Eye (tissue), 1 donor: ENCODE measurements at regions not wholly inside any gene's neighbourhood (a gene's known extent, or its start where the extent isn't known, plus 50 kb on each side); places are given as distances from the start of the nearest gene placed in this dataset.
"Not testable (repeated sequence)": the region's sequence is repeated elsewhere in the genome, so short reads cannot be mapped to it uniquely, and the experiment has no call there.

Experiments used
- DNase-seq: peaks from one replicate; pipeline ENCODE4 v3.0.0-alpha.2; 2015

DNA sequence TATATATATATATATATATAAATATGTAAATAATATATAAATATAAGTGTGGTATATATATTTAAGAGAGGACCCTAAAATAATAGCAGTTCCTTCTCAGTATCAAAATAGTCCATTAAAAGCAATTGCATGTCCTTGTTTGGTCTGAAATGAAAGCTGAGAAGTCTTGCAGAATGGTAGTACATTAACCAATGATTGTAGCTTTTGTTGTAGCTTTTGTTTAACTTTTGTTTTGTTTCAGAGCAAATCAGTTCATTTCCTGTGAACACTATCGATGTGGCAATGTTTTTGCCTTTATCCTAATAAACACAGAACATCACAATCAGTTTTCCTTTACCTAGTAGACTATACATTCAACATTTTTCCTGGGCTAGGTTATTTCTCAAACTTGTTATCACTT, 1256.2 kb upstream of the SPRY2 start:
- DNase-seq: no peak

DNA sequence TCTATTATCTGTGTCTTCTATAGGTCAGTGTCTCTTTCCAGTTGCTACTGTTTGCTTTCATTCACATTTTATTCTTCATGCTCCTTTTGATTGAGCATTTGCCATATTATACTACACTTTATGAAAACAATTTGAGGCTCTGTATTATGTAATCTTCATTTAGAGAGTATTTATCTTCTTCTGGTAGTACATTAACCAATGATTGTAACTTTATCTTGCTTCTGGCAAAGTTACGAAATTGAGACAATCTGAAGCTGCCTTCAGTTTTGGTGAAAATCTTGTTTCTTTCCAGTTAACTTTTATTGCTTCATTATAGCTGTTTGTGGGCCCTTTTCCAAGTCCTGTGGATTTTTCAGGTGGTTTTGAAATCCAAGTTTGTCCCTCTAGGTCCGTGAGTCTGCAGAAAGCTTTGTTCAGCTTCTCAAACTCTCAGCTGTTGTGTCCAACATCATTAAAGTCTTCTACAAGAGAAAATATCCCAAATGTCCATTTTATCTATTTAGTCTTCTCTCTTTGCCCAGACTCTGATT, 1255.4 kb upstream of the SPRY2 start:
- DNase-seq: no peak

DNA sequence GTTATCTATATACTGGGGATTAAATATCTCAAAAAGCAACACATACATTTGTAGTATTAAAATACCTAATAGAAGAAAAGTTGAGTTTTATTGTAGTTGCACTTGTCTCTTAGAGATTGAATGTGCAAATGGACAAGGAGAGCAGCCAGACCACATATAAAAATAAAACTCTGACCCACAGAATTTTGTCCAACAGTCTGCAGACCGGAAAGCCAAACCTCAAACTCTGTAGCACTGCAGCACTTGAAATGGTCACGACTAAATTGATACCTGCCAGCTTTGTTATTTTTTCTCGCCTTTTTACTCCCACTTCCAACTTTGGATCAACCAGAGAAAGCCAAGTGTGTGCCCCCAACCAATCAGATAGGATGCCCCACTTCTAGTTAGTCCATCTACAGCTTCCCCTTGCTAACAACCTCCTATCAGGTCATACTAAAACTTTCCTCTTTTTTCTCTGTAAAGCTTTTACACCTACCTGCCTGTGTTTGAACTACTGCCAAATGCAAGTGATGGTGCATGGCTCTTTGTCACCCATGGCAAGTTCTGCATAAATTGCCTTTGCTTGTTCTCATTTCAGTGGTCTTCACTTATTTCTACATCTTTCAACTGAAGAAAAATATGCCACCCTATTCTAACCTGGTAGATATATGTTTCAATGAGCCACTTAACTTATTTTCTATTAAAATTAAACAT, 1250.7 kb upstream of the SPRY2 start:
- DNase-seq: no peak

DNA sequence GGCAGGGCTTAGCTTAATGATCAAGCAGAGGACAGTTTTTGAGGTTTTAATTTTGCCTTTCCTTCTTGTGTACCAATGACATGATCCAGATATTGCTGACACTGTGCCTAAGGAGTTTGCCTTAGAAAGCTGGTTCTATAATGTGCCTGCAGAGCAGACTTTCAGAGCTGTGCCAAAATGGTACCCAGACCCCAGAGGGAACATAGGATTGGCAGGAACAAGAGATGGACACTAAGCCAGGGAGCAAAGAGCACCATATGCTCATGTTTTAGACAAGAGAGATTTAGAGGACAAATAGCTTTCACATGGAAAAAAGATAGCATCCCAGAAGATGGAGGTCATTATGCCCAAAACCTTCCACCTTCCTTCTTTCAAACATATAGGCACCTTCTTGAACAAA, 1241.5 kb upstream of the SPRY2 start:
- DNase-seq: no peak

DNA sequence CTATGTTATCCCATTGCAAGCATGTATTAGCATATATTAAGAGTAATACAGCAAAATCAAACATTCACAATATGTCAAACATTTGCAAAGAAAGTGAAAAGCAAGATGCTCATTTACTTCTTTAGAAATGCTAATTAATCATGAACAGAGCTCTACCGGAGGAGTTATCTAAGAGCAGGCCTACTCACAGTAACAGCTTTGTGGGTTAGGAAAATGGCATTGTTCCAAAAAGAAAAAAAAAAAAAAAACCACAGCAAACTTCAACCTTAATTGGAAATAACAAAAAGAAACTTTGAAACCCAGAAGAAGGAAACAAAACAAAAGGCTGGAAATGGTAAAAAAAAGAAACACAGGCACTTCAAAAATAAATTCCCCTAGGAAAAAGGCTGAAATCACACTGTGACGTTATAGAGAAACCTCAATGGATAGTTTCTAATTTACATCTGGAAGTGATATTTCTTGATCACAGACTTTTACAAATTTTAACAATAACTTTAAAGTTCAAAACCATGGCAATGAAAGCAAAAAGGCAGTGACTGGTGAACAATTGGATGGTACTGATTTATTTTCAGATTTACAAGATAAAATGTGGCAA, 1236.8 kb upstream of the SPRY2 start:
- DNase-seq: peak; percentile 30

DNA sequence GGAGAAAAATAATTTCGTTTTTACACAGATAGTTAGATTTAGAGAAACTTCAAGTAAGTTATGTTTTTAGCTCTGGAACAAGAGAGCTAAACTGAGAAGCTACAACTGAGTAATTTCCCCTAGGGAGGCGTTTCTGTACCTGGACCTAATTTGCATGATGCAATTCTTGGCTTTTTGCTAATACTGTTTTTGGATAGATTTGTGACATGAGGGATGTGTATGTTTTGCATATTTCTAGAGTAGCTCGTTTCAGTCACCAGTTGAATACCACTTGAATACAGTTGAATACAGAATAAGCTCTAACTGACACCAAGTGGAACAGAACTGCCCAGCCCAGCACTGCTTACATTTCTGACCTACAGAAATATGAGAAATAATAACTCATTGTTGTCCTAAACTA, 1227.9 kb upstream of the SPRY2 start:
- no peak for DNase-seq

DNA sequence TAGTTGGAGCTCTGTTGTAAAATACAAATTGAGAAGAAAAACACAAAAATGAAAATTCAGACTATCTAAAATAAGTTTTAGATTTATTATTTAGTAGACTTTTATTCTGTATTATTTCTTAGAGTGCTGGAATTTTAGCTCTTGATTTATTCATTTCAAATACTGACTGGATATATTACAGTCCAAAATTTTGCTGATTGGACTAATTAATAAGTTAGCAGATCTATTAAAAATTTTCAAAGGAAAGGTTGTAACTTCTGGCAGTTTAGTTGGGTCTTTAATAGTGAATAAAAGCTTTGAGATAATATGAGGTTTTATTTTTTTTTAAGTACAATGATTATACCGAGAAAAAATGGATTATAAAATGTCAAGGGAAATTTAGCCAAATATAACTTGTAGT, 1224.9 kb upstream of the SPRY2 start:
- DNase-seq: no peak

DNA sequence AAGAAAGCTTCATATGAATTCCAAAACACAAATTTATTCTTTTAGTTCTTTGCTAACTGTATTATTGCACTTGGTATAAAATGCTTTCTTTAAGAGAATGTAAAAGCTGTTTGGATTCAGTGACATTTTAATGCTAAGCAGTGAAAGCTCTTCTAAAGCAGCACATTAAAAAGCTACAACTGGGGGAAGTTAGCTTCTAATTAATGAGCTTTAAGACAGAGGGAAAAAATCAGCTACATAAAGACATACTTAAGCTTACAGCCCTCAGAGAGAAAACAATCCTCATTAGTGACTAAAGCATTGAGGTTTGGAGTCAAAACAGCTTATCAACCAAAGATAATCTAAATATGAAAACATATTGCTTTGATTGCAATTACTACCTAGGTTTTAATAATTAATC, 1222.2 kb upstream of the SPRY2 start:
- DNase-seq: no peak

DNA sequence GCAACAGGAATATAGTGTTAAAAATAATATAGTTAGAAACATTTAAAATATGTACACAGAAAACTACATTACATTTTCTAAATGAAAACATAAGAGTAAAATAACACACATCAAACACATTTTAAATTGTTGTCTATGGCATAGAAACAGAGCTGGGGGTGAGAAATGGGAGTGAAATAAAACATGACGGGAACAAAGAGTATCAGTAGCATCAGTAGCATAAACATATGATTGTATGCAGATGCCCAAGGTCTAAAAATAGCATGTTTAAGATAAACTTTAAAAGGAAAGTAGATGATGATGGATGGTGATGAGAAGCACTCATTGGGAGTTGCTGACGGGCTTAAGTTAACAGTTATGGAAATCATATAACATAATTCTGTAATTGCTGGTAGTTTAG, 1221.7 kb upstream of the SPRY2 start:
- DNase-seq: no peak

DNA sequence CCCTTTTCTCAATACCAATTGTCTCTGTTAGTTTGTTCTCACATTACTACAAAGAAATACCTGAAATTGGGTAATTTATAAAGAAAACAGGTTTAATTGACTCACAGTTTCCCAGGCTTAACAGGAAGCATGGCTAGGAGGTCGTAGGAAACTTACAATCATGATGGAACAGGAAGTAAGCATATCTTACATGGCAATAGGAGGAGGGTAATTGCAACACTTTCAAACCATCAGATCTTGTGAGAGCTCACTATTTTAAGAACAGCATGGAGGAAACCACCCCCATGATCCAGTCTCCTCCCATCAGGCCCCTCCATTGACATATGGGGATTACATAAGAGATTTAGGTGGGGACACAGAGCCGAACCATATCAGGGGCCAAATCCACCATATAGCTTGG, 1210.1 kb upstream of the SPRY2 start:
- no peak for DNase-seq

DNA sequence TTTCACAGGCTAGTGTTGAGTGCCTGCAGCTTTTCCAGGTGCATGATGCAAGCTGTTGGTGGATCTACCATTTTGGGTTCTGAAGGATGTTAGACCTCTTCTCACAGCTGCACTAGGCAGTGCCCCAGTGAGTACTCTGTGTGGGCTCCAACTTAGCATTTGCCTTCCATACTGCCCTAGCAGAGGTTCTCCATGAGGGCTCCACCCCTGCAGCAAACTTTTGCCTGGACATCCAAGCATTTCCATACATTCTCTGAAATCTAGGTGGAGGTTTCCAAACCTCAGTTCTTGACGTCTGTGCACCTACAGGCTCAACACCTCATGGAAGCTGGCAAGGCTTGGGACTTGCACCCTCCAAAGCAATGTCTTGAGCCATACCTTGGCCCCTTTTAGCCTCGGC, 1205.4 kb upstream of the SPRY2 start:
- DNase-seq: not testable (repeated sequence)

DNA sequence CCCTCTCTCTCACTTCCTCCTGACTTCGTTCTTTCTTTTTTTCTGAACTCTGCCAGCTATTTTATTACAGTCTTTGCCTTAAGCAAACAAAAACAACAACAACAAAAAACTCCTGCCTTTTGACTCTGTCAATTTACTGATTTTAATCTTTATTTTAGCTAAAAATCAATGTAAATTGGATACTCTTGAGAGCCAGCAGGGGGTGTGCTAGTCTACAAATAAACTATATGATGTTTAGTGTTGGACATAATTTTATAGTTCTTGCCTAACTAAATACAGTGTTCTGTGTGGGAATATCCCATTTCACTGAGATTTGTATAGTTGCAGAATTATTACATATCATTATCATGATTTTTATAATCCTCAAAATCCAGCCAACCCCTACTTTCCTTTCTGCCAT, 1199.9 kb upstream of the SPRY2 start:
- no peak for DNase-seq

DNA sequence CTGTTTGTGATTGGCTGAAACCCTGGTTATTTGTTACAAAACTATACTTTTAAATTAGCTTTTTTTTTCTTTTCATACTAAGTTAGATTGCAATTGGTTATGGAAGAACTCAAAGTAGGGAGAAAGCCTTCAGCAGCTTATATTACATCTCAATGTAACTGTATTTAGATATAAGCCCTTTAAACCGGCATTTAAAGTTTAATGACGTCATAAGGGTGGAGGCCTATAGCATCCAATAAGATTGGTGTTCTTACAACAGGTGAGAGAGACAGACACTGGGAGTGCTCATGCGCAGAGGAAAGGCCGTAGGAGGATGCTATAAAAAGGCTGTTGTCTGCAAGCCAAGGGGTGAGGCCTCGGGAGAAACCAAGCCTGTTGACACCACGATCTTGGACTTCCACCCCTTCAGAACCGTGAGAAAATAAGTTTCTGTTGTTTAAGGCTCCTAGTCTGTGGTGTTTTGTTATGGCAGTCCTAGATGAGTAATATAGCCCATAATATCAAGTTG, 1198.8 kb upstream of the SPRY2 start:
- DNase-seq: no peak

DNA sequence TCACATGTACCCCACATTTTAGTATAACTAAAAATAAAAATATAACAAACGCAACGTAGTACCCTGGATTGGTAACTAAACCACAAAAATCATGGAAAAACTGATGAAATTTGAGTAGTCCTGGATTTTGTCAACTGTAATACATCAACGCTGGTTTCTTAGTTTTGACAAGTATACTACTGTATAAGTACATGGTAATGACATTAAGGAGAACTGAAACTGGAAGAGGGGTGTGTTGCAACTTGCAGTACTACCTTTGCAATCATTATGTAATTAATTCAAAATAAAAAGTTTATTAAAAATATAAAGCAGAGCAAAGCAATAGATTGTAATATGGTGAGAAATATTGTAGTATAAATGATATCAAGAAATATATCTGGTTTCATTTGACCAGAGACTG, 1158.0 kb upstream of the SPRY2 start:
- DNase-seq: no peak

DNA sequence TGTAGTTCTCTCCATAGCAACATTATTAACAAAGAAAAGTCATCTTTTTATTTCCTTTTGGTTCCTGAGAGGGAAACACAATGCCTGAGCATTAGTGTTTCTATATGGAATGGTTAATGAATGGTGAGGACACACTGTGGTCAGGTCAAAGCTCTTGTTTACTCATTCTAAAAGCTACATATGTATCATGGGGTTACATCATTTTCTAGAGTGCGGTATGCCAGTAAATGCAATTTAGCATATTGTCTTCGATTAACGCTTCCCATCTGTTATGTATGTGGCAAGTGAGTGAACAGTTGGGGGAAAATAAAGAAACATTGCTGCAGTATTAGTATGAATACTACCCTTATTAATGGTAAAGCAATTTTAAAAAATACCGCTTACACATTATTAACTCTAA, 1152.2 kb upstream of the SPRY2 start:
- DNase-seq: no peak

DNA sequence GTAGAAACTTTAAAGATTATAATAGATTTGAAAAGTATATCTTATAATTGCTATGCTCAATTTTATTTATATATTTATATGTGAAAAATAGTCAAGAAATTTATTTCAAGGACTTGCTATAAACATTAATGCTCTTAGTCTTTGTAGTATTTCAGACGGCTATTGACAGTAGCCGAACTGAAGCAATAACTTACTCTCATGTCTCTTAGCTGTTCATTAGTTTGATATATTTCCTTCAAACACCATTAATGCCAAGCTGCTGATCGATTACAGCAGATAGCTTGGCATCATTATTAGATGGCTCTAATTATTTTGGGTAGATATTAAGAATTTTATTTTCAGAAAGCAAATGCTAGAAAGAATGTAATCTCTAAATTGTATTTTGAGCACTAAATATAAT, 1151.5 kb upstream of the SPRY2 start:
- no peak for DNase-seq

DNA sequence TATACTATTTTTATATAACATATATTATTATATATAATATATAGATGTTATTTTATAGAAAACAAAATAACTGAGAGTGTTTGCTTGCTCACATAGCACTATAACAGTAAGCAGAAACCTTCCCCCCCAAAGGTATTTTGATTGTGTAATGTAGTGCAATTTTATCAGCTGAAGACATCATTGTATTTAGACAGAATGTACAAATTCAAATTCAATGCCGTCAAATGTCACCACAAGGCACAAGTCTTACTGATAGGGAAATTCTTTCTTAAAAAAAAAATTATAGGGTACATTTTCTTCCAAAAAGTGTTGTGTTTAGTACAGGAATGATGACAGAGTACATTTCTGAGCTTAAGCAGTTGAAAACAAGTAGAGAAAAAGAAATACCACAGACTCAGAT, 1147.1 kb upstream of the SPRY2 start:
- DNase-seq: no peak

DNA sequence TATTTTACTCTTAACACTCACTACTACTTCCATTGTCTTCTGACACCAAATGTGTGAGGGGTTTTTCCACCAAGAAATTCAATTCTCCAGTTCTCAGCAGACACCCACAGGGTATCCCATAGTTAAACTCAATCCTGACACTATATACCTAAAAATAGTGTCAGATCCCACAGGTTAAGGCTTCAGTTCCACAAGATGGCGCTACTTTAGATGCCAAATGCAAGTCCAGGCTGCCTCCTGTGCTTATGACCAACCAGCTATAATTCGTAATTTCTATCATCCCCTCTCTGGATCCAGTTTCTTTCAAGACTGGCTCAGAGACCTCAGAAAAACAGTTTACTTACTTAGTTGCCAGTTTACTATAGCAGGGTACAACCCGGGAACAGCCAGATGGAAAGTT, 1146.2 kb upstream of the SPRY2 start:
- peak; percentile 37 for DNase-seq

DNA sequence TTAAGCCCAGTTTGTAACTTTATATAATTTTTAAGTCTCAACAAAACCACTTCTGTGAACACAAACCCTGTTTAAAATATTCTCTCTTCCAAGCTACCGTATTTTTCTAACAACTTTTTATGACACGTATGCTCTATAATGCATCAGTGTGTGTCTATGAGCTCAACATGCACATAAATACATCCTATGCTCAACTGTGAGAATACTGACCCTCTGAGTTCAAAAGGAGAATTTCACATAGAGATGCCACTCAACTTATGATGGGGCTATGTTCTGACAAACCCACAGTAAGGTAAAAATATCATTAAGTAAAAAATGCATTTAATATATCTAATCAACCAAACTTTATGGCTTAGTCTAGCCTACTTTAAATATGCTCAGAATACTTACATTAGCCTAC, 1139.7 kb upstream of the SPRY2 start:
- DNase-seq: peak; percentile 19

DNA sequence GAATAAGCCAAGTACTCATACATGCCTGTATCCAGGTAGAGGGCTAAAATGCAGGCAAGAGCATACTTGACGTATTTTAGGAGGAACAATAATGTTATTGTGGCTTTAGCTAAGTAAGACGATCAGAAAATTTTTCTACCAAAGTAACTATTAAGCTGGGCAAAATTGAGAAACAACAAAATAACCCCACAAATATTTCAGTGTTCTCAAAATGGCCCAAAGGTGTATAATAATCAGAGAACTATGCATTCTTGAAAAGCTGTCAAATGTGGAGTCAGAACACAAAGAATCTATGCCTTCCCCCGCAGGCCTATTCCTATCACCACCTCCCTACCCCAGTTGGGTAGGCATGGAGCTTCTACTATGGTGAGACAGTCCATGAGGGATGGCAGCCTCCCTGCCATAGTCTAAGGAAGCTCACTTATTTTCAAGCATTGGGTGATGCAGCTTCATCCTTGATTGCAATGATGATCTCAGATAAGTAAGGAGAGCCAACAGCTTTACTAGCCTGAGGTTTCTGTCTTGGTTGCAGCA, 1132.5 kb upstream of the SPRY2 start:
- no peak for DNase-seq

DNA sequence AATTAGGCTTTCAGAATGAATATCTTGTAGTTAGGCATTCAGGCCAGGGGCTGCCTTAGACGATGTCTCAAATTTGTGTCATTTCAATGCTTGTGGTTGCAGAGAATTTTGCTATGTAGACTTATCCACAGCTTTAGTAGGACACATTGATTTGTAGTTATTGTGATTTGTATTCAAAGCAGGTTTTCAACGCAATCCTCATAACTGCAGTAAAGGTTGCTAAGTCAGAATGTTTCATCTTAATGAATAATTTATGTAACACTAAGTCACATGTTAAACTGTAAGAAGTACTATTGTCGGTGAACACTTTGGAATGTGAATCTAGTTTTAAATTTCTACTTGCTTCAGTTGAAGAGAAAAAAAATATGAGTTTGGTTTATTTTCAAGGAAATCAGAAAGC, 1117.2 kb upstream of the SPRY2 start:
- no peak for DNase-seq

DNA sequence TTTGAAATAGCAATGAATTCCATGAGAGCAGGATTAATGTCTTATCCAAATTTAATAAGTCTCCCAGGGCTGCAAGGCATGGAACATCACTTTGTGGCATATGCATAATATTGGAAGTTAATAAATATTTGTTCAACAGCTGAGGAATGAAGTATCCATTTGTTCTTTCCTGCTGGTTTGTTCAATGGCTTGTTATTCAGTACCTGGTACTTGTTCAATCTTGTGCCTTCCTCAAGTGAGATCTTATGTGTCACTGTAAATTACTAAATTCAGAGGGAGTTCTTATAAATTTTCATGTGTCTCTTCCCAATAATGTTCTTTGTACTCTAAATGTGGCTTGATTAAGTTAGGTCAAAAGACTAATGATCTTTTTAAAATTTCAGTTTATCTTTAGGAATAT, 1105.5 kb upstream of the SPRY2 start:
- DNase-seq: no peak

DNA sequence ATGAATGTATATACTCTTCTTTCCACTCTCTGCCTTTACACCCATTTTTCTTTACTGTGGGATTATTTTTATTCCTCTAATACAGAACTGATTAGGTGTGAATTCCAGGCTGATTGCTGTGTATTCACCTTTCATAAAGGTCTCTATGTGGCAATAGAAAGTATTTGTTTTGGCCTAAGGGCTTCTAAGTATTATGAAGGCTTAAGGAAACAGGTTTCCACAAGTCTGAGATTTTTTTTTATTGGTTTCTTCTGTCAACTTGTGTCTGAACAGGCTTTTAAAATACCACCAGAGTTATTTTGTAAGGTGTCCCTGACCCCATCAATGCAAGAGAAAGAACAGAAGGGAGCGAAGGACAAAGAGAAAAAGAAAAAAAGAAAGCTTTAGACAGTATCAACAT, 1102.0 kb upstream of the SPRY2 start:
- DNase-seq: no peak

DNA sequence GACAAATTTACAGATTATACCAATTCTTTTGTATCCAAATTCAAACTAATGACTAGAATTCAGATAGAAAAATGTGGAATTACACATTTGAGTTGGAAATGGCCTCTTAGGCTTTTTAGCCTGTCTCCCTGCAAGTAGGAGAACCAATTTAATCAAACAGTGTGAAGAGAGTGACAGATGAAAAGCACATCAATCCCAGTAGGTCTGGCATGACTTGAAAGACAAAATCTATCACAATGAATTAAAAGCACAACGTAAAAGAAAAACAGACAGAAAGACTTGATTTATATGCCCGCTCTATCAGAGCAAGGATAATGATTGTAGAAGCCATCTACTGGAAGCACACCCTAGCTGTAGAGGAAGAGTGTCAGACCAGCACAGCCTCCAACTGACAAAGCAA, 1084.4 kb upstream of the SPRY2 start:
- no peak for DNase-seq

DNA sequence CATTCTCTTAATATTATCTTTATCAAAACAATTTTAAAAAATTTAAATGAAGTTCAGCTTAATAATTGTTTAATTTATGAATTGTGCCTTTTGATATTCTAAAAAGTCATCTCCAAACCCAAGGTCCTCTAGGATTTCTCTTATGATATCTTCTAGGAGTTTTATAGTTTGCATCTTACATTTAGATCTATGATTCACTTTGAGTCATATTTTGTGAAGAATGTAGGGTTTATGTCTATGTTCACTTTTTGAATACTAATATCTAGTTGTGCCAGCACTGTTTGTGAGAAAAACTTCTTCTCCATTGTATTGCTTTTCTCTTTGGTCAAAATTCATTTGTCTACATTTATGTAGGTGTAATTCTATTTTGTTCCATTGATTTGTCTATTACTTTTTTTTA, 1068.4 kb upstream of the SPRY2 start:
- DNase-seq: no peak
